Liver (tissue), 7 donors: ENCODE measurements at regions not wholly inside any gene's neighbourhood (a gene's known extent, or its start where the extent isn't known, plus 50 kb on each side); places are given as distances from the start of the nearest gene placed in this dataset.
A peak's percentile ranks its signal among the peaks of the same experiment; 100 is the strongest.

Experiments used
- DNase-seq: peaks from one replicate; pipeline ENCODE4 v3.0.0-alpha.2; 2017; ENCODE audit warnings: low spot score
- H3K27ac ChIP-seq, 2 donors: one replicate each; pipeline ENCODE4 v1.7.0; 2013; ENCODE audit warnings: inconsistent platforms in 2 of 2, low read length in 2 of 2, control low read depth in 1 of 2, low read depth in 1 of 2, mild to moderate bottlenecking in 1 of 2
- H3K27me3 ChIP-seq, 4 donors: one replicate each; pipeline versions ENCODE4 v1.6.1 to v1.7.0; 2013; ENCODE audit warnings: low read length in 3 of 4, inconsistent platforms in 1 of 4, mild to moderate bottlenecking in 1 of 4, moderate library complexity in 1 of 4; ENCODE audit not compliant: control insufficient read depth in 4 of 4, insufficient read depth in 4 of 4
- H3K36me3 ChIP-seq, 4 donors: one replicate each; pipeline versions ENCODE4 v1.6.1 to v1.7.0; 2013; ENCODE audit warnings: low read length in 3 of 4, mild to moderate bottlenecking in 3 of 4, low read depth in 1 of 4, moderate library complexity in 1 of 4; ENCODE audit not compliant: control insufficient read depth in 4 of 4, insufficient read depth in 3 of 4
- H3K4me1 ChIP-seq, 4 donors: one replicate each; pipeline versions ENCODE4 v1.6.1 to v1.7.0; 2013; ENCODE audit warnings: low read length in 3 of 4, mild to moderate bottlenecking in 3 of 4, moderate library complexity in 1 of 4; ENCODE audit not compliant: control insufficient read depth in 4 of 4, insufficient read depth in 4 of 4
- H3K4me3 ChIP-seq, 3 donors: one replicate each; pipeline versions ENCODE4 v1.6.1 to v1.7.0; 2013; ENCODE audit warnings: low read length in 3 of 3, control low read depth in 1 of 3, low read depth in 1 of 3, mild to moderate bottlenecking in 1 of 3
- H3K9ac ChIP-seq, 2 donors: one replicate each; pipeline ENCODE4 v1.7.0; 2013; ENCODE audit warnings: low read length in 2 of 2, mild to moderate bottlenecking in 2 of 2, moderate library complexity in 2 of 2, control low read depth in 1 of 2, low read depth in 1 of 2
- H3K9me3 ChIP-seq, 4 donors: one replicate each; pipeline versions ENCODE4 v1.6.1 to v1.7.0; 2013; ENCODE audit warnings: low read length in 3 of 4; ENCODE audit not compliant: control insufficient read depth in 4 of 4
- FOXA1 ChIP-seq: IDR thresholded peaks from 2 replicates; pipeline ENCODE4 v1.6.1; 2016; ENCODE audit warnings: antibody characterized with exemption
- GABPA ChIP-seq, 2 donors: IDR thresholded peaks in 1 of 2; conservative IDR thresholded peaks in 1 of 2; 2 replicates each; pipeline ENCODE4 v1.6.1; 2016; ENCODE audit warnings: antibody characterized with exemption in 2 of 2, mild to moderate bottlenecking in 1 of 2, moderate library complexity in 1 of 2
- HNF4A ChIP-seq, 2 donors: conservative IDR thresholded peaks; 2 replicates each; pipeline ENCODE4 v1.6.1; 2016; ENCODE audit warnings: antibody characterized with exemption in 2 of 2, mild to moderate bottlenecking in 2 of 2
- HNF4G ChIP-seq: IDR thresholded peaks from 2 replicates; pipeline ENCODE4 v1.6.1; 2016; ENCODE audit warnings: antibody characterized with exemption
- JUND ChIP-seq, 2 donors: IDR thresholded peaks; 2 replicates each; pipeline ENCODE4 v1.6.1; 2016; ENCODE audit warnings: antibody characterized with exemption in 2 of 2
- RAD21 ChIP-seq, 2 donors: IDR thresholded peaks; 2 replicates each; pipeline ENCODE4 v1.6.1; 2016; ENCODE audit warnings: antibody characterized with exemption in 2 of 2, mild to moderate bottlenecking in 2 of 2
- REST ChIP-seq: IDR thresholded peaks from 2 replicates; pipeline ENCODE4 v1.6.1; 2016; ENCODE audit warnings: antibody characterized with exemption, mild to moderate bottlenecking
- RXRA ChIP-seq, 2 donors: IDR thresholded peaks; 2 replicates each; pipeline ENCODE4 v1.6.1; 2017 to 2018; ENCODE audit warnings: antibody characterized with exemption in 2 of 2, mild to moderate bottlenecking in 1 of 2
- SP1 ChIP-seq: IDR thresholded peaks from 2 replicates; pipeline ENCODE4 v1.6.1; 2018; ENCODE audit warnings: antibody characterized with exemption, mild to moderate bottlenecking
- YY1 ChIP-seq: IDR thresholded peaks from 2 replicates; pipeline ENCODE4 v1.6.1; 2016; ENCODE audit warnings: antibody characterized with exemption, mild to moderate bottlenecking
- WGBS: extraction: QIAGEN DNeasy Blood & Tissue Kit; methylation state at CpG from one replicate; pipeline ENCODE4 v1.1.7; 2013; 5-methylcytosine and 5-hydroxymethylcytosine counted together
- TF ChIP-seq, protein P1 (sequence below): IDR thresholded peaks from 2 replicates; pipeline ENCODE4 v1.6.1; 2016; ENCODE audit warnings: antibody characterized with exemption
- TF ChIP-seq, protein P2 (sequence below): IDR thresholded peaks from 2 replicates; pipeline ENCODE4 v1.6.1; 2016; ENCODE audit warnings: antibody characterized with exemption
- donor health status: healthy.
- donor health status: healthy.
- donor health status: healthy.
- donor health status: healthy.

- no peak overlapping the region for H3K9ac ChIP-seq
- no peaks in the 10 kb centered on the region for H3K27me3 ChIP-seq
- H3K4me3 ChIP-seq = no peak overlapping the region
- peak overlapping the region; percentile 20 to 26 for H3K27ac ChIP-seq
- no peaks in the 10 kb centered on the region for H3K36me3 ChIP-seq
- TF ChIP-seq HNF4A (conservative IDR thresholded peaks at IDR 0.05) (no peak), FOXA1 (no peak), YY1 (no peak), REST (no peak), RAD21 (IDR thresholded peaks at IDR 0.05) (no peak), HNF4G (no peak), GABPA (IDR thresholded peaks at IDR 0.05 in 1 of 2, conservative IDR thresholded peaks at IDR 0.05 in 1 of 2) (no peak)
- TF ChIP-seq, protein P1, sequence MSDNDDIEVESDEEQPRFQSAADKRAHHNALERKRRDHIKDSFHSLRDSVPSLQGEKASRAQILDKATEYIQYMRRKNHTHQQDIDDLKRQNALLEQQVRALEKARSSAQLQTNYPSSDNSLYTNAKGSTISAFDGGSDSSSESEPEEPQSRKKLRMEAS = no peak
- TF ChIP-seq, protein P2, sequence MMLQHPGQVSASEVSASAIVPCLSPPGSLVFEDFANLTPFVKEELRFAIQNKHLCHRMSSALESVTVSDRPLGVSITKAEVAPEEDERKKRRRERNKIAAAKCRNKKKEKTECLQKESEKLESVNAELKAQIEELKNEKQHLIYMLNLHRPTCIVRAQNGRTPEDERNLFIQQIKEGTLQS = no peak
- no peaks in the 10 kb centered on the region for H3K4me1 ChIP-seq
- no peaks in the 10 kb centered on the region for H3K9me3 ChIP-seq
- DNase-seq = no peak
Measured at GRCh38 chr3:64895991-64896895, 208.4 kb upstream of the ADAMTS9 start.

DNA sequence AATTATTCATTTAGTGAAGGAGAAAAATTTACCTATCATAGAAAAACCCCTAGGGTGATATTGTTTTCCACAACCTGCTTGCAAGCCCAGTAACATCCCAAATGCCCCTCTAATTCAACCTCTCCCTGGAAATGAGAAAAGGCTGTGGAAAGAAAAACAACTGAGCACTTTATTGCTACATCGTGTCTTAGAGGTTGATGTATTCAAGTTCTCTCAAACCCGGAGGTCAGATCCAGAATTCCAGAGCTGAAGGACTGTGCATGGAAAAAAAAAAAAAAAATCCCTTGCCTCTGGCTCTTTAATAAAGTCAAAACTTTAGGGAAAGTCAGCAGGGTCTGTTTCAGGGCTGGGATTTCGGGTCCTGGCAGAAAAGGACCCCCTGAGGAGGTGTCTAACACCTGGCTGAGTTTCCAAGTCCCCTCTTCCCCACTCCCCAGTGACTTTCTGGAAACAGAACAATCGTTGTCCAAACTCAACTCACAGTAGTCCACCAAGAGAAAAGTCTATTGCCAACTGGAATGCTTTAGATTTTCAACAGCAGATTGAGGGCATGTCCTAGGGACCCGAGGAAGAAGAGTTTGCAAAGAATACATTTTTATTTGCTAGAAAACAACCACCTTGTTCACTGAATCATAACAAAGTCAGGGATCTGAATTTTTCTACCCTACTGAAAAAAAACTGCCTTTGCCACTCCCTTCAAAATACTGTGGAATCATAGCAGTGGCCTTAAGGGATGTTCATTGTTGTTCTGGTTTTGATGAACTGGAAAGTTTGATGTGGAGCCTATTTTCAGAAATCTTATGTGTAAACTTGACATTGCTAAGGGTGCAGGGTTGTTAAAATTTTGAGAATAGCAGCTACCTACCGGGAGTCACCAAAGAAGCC lies 207.5 kb upstream of the ADAMTS9 start:
- Histone ChIP-seq H3K27ac (no peak overlapping the region), H3K27me3 (no peaks in the 10 kb centered on the region), H3K36me3 (no peaks in the 10 kb centered on the region), H3K4me1 (no peaks in the 10 kb centered on the region), H3K9ac (no peak overlapping the region), H3K4me3 (no peak overlapping the region), H3K9me3 (no peaks in the 10 kb centered on the region)
- no peak for DNase-seq
- WGBS = 67% methylated on average over 6 of the region's 6 CpGs
- TF ChIP-seq RXRA (IDR thresholded peaks at IDR 0.05) (peak in 1 of 2 donors; percentile 10), JUND (IDR thresholded peaks at IDR 0.05) (no peak), SP1 (no peak)
- TF ChIP-seq, protein P1 = no peak
